ENCODE measurements at regions not wholly inside any gene's neighbourhood (a gene's known extent, or its start where the extent isn't known, plus 50 kb on each side); places are given as distances from the start of the nearest gene placed in this dataset.

DNA sequence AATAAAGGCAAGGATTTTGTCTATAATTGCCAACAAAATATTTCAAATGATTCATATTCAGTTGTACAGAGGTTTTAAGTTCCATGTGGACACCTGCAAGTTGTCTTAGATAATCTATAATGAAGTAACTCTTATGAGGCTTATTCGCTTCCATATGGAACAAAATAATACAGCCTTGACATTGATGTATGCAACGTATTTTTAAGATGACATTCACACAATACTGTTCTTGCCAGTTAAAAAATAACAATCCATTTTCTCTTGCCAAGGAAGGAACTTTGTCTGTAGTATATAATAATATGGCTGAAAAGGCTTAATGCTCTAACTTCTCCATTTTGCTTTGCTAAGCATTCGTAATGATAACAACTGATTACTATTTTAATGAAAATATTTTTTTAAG, 269.3 kb upstream of the FKBP1C start:
- TF ChIP-seq, protein P1, sequence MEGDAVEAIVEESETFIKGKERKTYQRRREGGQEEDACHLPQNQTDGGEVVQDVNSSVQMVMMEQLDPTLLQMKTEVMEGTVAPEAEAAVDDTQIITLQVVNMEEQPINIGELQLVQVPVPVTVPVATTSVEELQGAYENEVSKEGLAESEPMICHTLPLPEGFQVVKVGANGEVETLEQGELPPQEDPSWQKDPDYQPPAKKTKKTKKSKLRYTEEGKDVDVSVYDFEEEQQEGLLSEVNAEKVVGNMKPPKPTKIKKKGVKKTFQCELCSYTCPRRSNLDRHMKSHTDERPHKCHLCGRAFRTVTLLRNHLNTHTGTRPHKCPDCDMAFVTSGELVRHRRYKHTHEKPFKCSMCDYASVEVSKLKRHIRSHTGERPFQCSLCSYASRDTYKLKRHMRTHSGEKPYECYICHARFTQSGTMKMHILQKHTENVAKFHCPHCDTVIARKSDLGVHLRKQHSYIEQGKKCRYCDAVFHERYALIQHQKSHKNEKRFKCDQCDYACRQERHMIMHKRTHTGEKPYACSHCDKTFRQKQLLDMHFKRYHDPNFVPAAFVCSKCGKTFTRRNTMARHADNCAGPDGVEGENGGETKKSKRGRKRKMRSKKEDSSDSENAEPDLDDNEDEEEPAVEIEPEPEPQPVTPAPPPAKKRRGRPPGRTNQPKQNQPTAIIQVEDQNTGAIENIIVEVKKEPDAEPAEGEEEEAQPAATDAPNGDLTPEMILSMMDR (IDR thresholded peaks at IDR 0.05): no peak
- no peak for TF ChIP-seq EZH2 (IDR thresholded peaks at IDR 0.05; ENCODE audit: borderline replicate concordance, insufficient read depth, low read depth, low read length, poor library complexity, severe bottlenecking)

Data from B cell (primary cell).